A549 (cell line): ENCODE measurements at regions not wholly inside any gene's neighbourhood (a gene's known extent, or its start where the extent isn't known, plus 50 kb on each side); places are given as distances from the start of the nearest gene placed in this dataset.

Experiments
- ATAC-seq, 2 experiments: fragments of 200-7000 bp in 1 of 2; fragments of >200 bp in 1 of 2; cut with Nextera tagmentation in 1 of 2; cut with Tn5 transposase in 1 of 2; 3 replicates each; pipeline versions ENCODE4 v1.8.0 to v1.9.1; 2018 to 2020; ENCODE audit warnings: mild to moderate bottlenecking in 1 of 2, moderate library complexity in 1 of 2
- CTCF ChIA-PET: fragments of 300-600 bp; sonication (Branson Sonifier 250); formaldehyde crosslinking; extraction: SDS; loops from one replicate; lab custom pipeline; 2021; ENCODE audit warnings: antibody characterized with exemption, inconsistent platforms; lab: Yijun Ruan, JAX
- POLR2A ChIA-PET: fragments of 350-600 bp; formaldehyde crosslinking; extraction: SDS; loops from one replicate; lab custom pipeline; 2021; ENCODE audit warnings: antibody characterized with exemption, inconsistent platforms; lab: Yijun Ruan, JAX
- DNase-seq, 2 experiments: peaks; one replicate each; pipeline versions ENCODE4 v3.0.0 to v3.0.0-alpha.2; 2011 to 2016; ENCODE audit warnings: low read depth in 1 of 2, low spot score in 1 of 2
- FAIRE-seq: peaks from 2 replicates; lab custom pipeline; 2011; peaks lifted over from hg19 to GRCh38; lab: Jason Lieb, UNC
- H3K27ac ChIP-seq, 2 experiments: fragments of >200 bp; sonication (Bioruptor Twin); formaldehyde crosslinking; 3 replicates each; pipeline ENCODE4 v1.5.1; 2016 to 2017
- H3K4me1 ChIP-seq: fragments of >200 bp; sonication (Bioruptor Twin); formaldehyde crosslinking; 3 replicates; pipeline ENCODE4 v1.6.1; 2016
- H3K4me2 ChIP-seq: fragments of >200 bp; sonication (Bioruptor Twin); formaldehyde crosslinking; 3 replicates; pipeline ENCODE4 v1.6.1; 2016
- H3K4me3 ChIP-seq: fragments of >200 bp; sonication (Bioruptor Twin); formaldehyde crosslinking; 3 replicates; pipeline ENCODE4 v1.5.1; 2016
- H3K9me3 ChIP-seq: fragments of >200 bp; sonication (Bioruptor Twin); formaldehyde crosslinking; 3 replicates; pipeline ENCODE4 v1.6.1; 2016
- CHD2 ChIP-seq: fragments of 150-350 bp; IDR thresholded peaks from 2 replicates; pipeline ENCODE4 v1.6.1; 2014; ENCODE audit warnings: low read length; ENCODE audit not compliant: partially characterized antibody
- CHD4 ChIP-seq: fragments of 200-600 bp; sonication (generic); IDR thresholded peaks from 2 replicates; pipeline ENCODE4 v1.6.1; 2016; ENCODE audit warnings: antibody characterized with exemption, mild to moderate bottlenecking, borderline replicate concordance
- EHMT2 ChIP-seq: fragments of 200-600 bp; sonication (generic); IDR thresholded peaks from 2 replicates; pipeline ENCODE4 v1.6.1; 2016; ENCODE audit warnings: antibody characterized with exemption, low read depth, mild to moderate bottlenecking, moderate library complexity
- GATA3 ChIP-seq: IDR thresholded peaks from 2 replicates; pipeline ENCODE4 v1.6.1; 2012; ENCODE audit warnings: borderline replicate concordance
- HDAC2 ChIP-seq: fragments of 200-600 bp; sonication (generic); IDR thresholded peaks from 2 replicates; pipeline ENCODE4 v1.6.1; 2016
- HES2 ChIP-seq: fragments of >200 bp; sonication (Bioruptor Twin); formaldehyde crosslinking; IDR thresholded peaks from 2 replicates; pipeline ENCODE4 v1.6.1; 2016
- HEYL ChIP-seq: fragments of 250-450 bp; sonication (Bioruptor Pico); IDR thresholded peaks from 2 replicates; pipeline ENCODE4 v1.8.0; 2021; ENCODE audit warnings: mild to moderate bottlenecking, moderate library complexity
- JUN ChIP-seq, 2 experiments: fragments of >200 bp; sonication (Bioruptor Twin); formaldehyde crosslinking; IDR thresholded peaks; 2 replicates in 1 of 2; 3 replicates in 1 of 2; pipeline ENCODE4 v1.6.1; 2016 to 2017
- JUNB ChIP-seq: fragments of >200 bp; sonication (Bioruptor Twin); formaldehyde crosslinking; IDR thresholded peaks from 2 replicates; pipeline ENCODE4 v1.6.1; 2016
- KDM1A ChIP-seq: fragments of 200-600 bp; sonication (generic); IDR thresholded peaks from 2 replicates; pipeline ENCODE4 v1.6.1; 2016; ENCODE audit warnings: low read depth, mild to moderate bottlenecking
- KDM5A ChIP-seq: fragments of 200-600 bp; sonication (generic); IDR thresholded peaks from 2 replicates; pipeline ENCODE4 v1.6.1; 2016; ENCODE audit warnings: antibody characterized with exemption, mild to moderate bottlenecking
- MAZ ChIP-seq: fragments of 150-350 bp; IDR thresholded peaks from 2 replicates; pipeline ENCODE4 v1.6.1; 2014; ENCODE audit warnings: antibody characterized with exemption, low read depth, low read length, borderline replicate concordance
- NR3C1 ChIP-seq: fragments of >200 bp; sonication (Bioruptor Twin); formaldehyde crosslinking; IDR thresholded peaks from 3 replicates; pipeline ENCODE4 v1.6.1; 2017
- PHF8 ChIP-seq: fragments of 200-600 bp; sonication (generic); IDR thresholded peaks from 2 replicates; pipeline ENCODE4 v1.6.1; 2016; ENCODE audit warnings: low read depth, mild to moderate bottlenecking, antibody characterized with exemption, moderate library complexity, borderline replicate concordance
- RAD21 ChIP-seq, 2 experiments: fragments of >200 bp in 1 of 2; sonication (Bioruptor Twin) in 1 of 2; formaldehyde crosslinking in 1 of 2; IDR thresholded peaks in 1 of 2; conservative IDR thresholded peaks in 1 of 2; 2 replicates in 1 of 2; 3 replicates in 1 of 2; pipeline ENCODE4 v1.6.1; 2012 to 2018; ENCODE audit warnings: inconsistent platforms in 1 of 2
- SMC3 ChIP-seq: fragments of >200 bp; sonication (Bioruptor Twin); formaldehyde crosslinking; IDR thresholded peaks from 3 replicates; pipeline ENCODE4 v1.6.1; 2018; ENCODE audit warnings: inconsistent platforms
- SREBF2 ChIP-seq: fragments of 450-650 bp; IDR thresholded peaks from 2 replicates; pipeline ENCODE4 v1.6.1; 2014; ENCODE audit warnings: mild to moderate bottlenecking, moderate library complexity
- TP53 ChIP-seq: fragments of 250-450 bp; sonication (Bioruptor Pico); IDR thresholded peaks from 2 replicates; pipeline ENCODE4 v1.5.0; 2021; ENCODE audit warnings: mild to moderate bottlenecking, moderate library complexity
- USF2 ChIP-seq: fragments of 450-650 bp; IDR thresholded peaks from 2 replicates; pipeline ENCODE4 v1.6.1; 2014; ENCODE audit warnings: antibody characterized with exemption
- ZC3H11A ChIP-seq: fragments of 450-650 bp; IDR thresholded peaks from 2 replicates; pipeline ENCODE4 v1.6.1; 2014; ENCODE audit warnings: antibody characterized with exemption, mild to moderate bottlenecking
- ZFP36 ChIP-seq: fragments of 450-650 bp; IDR thresholded peaks from 2 replicates; pipeline ENCODE4 v1.6.1; 2014; ENCODE audit warnings: borderline replicate concordance; ENCODE audit not compliant: partially characterized antibody
- WGBS: methylation state at CpG from one replicate; pipeline ENCODE4 v1.1.6; 2017; ENCODE audit errors: missing lambda C conversion rate; 5-methylcytosine and 5-hydroxymethylcytosine counted together
- TF ChIP-seq, protein P1 (sequence below): fragments of 250-450 bp; sonication (Bioruptor Pico); IDR thresholded peaks from 2 replicates; pipeline ENCODE4 v1.5.0; 2020; ENCODE audit warnings: low read depth, mild to moderate bottlenecking, moderate library complexity

DNA sequence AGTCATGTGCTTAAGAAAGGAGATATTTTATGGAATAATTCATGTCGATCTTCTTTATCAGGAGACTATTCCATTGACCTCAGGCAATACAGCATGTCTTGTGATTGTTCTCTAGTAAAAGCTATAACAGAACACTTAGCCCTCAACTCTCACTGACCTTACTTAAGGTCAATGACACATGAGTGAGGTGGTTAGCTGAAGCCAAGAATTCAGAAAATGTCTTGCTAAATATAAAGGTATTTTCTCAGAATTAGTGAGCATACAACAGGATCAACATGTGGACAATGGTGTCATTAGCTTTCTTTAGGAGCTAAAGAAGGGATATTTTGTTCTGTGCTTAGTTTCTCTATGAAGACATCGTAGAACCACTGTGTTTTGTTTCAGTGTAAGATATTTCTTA lies 1730.4 kb upstream of the SLC10A2 start:
- ChIA-PET CTCF (interaction anchor here (1.7 kb wide), 1 partner anchor 34 kb away, joined by 3 read pairs; no protein-coding TSS in a partner anchor), POLR2A (no interaction called here)
- no peaks in the 10 kb centered on the region for H3K9me3 ChIP-seq
- no peak for DNase-seq
- 2% methylated on average over 2 of the region's 2 CpGs for WGBS
- H3K4me2 ChIP-seq = no peak overlapping the region
- no peak overlapping the region for H3K4me3 ChIP-seq
- H3K27ac ChIP-seq = no peak overlapping the region
- ATAC-seq = no peak
- H3K4me1 ChIP-seq = no peaks in the 10 kb centered on the region
- TF ChIP-seq USF2 = no peak
- no peak for TF ChIP-seq HEYL (CRISPR knock-in tag)
- no peak for TF ChIP-seq RAD21 (conservative IDR thresholded peaks at IDR 0.05 in 1 of 2, IDR thresholded peaks at IDR 0.05 in 1 of 2)
- TF ChIP-seq JUN (IDR thresholded peaks at IDR 0.05) = no peak
- TF ChIP-seq SMC3 = no peak
- no peak for TF ChIP-seq NR3C1
- TF ChIP-seq PHF8 = no peak
- no peak for TF ChIP-seq EHMT2
- FAIRE-seq = no peak

- ChIA-PET POLR2A (no interaction called here), CTCF (no interaction called here)
- 33% methylated on average over 5 of the region's 5 CpGs for WGBS
- Histone ChIP-seq H3K9me3 (no peaks in the 10 kb centered on the region), H3K4me2 (no peak overlapping the region), H3K4me3 (no peak overlapping the region), H3K27ac (no peak overlapping the region), H3K4me1 (no peaks in the 10 kb centered on the region)
- ATAC-seq = no peak
- TF ChIP-seq TP53 (no peak), ZFP36 (no peak), ZC3H11A (no peak), CHD2 (no peak), GATA3 (no peak), JUNB (no peak), SREBF2 (no peak)
- no peak for DNase-seq
- FAIRE-seq = no peak
Observed at GRCh38 chr13:104785952-104786351, 1719.7 kb upstream of the SLC10A2 start.

GRCh38 chr13:104784891-104785290 lies 1718.7 kb upstream of the SLC10A2 start:
- Histone ChIP-seq H3K27ac (no peak overlapping the region), H3K4me2 (no peak overlapping the region)
- CTCF ChIA-PET = no interaction called here
- no peak for FAIRE-seq
- no peak for ATAC-seq
- POLR2A ChIA-PET = no interaction called here
- TF ChIP-seq KDM5A (no peak), CHD4 (no peak), CHD2 (no peak)
- TF ChIP-seq, all 56 proteins: peak for 0
- Histone ChIP-seq H3K9me3 (no peaks in the 10 kb centered on the region), H3K4me3 (no peak overlapping the region), H3K4me1 (no peaks in the 10 kb centered on the region)
- DNase-seq = no peak

DNA sequence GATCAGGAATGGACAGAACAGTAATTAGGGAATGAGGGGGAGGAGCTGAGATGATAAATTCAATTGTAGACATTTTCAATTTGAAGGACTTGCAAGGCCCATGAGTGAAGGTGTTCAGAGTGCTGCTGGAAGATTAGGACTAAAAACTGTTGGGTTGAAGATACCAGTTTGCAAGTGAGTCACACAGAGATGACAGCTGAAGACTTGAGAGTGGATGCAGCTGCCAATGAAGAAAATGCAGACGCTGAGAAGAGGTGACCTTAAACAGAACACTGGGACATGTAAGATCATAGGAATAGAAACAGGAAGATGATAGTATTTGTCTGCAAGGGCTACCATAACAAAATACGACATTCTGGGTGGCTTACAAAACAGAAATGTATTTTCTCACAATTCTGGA lies 1716.5 kb upstream of the SLC10A2 start:
- no peak for TF ChIP-seq ZFP36
- no peak for TF ChIP-seq RAD21 (conservative IDR thresholded peaks at IDR 0.05 in 1 of 2, IDR thresholded peaks at IDR 0.05 in 1 of 2)
- no peak for TF ChIP-seq HES2
- TF ChIP-seq KDM1A = no peak
- TF ChIP-seq, protein P1, sequence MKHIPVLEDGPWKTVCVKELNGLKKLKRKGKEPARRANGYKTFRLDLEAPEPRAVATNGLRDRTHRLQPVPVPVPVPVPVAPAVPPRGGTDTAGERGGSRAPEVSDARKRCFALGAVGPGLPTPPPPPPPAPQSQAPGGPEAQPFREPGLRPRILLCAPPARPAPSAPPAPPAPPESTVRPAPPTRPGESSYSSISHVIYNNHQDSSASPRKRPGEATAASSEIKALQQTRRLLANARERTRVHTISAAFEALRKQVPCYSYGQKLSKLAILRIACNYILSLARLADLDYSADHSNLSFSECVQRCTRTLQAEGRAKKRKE = no peak
- TF ChIP-seq HDAC2 = no peak
- TF ChIP-seq JUN (IDR thresholded peaks at IDR 0.05) = no peak
- no peak for TF ChIP-seq MAZ
- H3K4me1 ChIP-seq = no peaks in the 10 kb centered on the region
- ChIA-PET POLR2A (no interaction called here), CTCF (no interaction called here)
- no peak for FAIRE-seq
- no peak overlapping the region for H3K4me3 ChIP-seq
- WGBS = 0% methylated on average over 2 of the region's 2 CpGs
- no peak overlapping the region for H3K4me2 ChIP-seq
- H3K9me3 ChIP-seq = no peaks in the 10 kb centered on the region
- no peak overlapping the region for H3K27ac ChIP-seq
- ATAC-seq = no peak
- DNase-seq = no peak
